Stimulated activated CD8-positive, alpha-beta memory T cell treated with anti-CD3 and anti-CD28 coated beads, Interleukin-12 subunit alpha, Interleukin-12 subunit beta, amount 100 ng/mL, for 4 hours (primary cell): ENCODE measurements at regions not wholly inside any gene's neighbourhood (a gene's known extent, or its start where the extent isn't known, plus 50 kb on each side); places are given as distances from the start of the nearest gene placed in this dataset.

Experiments used
- DNase-seq: peaks from one replicate; pipeline ENCODE4 v3.0.0-alpha.2; 2020; ENCODE audit warnings: low read depth

GRCh38 chr5:39800042-39800601 is 375.3 kb upstream of the DAB2 start:
- no peak for DNase-seq

DNA sequence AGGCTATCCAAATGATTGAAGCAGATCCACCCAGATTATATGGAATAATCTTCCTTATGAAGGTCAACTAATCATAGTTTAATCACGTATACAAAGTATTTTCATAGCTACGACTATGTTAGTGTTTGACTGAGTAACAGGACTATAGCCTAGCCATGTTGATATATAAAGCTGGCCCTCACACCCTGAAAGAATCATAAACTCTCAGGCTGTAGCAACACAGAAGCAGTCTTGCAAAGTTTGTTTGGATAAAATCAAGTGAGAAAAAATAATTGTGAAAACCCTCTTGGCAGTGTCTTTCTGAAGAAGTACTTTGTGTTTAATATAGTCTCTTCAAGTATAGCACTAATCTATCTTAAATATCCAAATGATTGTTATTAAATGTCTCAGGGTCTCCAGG is 374.5 kb upstream of the DAB2 start:
- no peak for DNase-seq

GRCh38 chr5:39794513-39795210 is 369.9 kb upstream of the DAB2 start:
- no peak for DNase-seq

GRCh38 chr5:39785410-39785809 is 360.6 kb upstream of the DAB2 start:
- no peak for DNase-seq

DNA sequence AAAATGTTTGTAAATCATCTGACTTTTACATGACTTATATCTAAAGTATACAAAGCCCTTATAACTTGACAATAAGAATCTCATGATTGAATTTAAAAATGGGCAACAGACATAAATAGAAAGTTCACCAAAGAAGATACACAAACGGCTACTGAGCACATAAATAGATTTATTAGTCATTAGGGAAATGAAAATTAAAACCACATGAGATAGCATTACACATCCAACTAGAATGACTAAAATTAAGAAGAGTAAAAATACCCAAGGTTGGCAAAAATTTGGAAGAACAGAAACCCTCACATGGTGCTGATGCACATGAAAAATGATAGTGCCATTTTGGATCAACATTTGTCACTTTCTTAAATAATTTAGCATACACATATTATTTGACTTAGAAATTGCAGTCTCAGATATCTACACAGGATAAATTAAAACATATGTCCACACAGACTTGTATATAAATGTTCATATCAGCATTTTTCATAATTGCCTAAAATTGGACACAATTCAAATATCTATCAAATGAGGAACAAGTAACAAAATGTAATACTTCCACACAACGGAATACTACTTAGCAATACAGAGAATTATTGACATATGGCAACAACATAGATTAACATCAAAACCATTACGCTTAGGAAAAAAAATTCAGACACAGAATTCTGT is 359.1 kb upstream of the DAB2 start:
- DNase-seq = no peak

- DNase-seq = no peak
Observed at GRCh38 chr5:39780347-39780746, 355.6 kb upstream of the DAB2 start.

- DNase-seq = no peak
Observed at GRCh38 chr5:39779831-39780230, 355.1 kb upstream of the DAB2 start.

DNA sequence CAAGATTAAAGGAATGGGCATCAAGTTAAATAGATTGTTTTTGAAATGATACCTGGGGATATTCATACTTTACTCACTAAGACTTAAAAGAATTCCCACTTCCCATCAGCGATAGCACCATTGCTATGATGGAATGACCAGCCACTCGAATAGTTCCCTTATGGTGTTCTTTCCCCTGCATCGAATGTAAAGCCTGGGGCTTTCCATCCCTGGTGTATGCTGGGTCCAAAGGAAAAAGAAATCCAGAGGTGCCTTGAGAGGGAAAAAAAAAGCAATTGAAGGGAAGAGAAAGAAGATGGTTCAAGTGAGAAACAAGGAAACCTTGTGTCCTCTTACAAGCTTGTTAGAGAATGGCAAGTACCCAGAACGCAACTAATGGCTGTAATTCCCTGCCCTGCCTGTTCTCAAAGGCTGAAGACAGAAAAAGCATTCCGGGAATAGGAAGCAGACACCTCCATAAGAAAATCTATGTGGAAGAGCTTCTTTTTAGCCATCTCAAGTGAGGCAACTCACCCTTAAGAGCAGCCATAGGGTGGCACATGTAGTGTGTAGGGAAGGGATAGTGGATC is 351.1 kb upstream of the DAB2 start:
- DNase-seq = no peak

DNA sequence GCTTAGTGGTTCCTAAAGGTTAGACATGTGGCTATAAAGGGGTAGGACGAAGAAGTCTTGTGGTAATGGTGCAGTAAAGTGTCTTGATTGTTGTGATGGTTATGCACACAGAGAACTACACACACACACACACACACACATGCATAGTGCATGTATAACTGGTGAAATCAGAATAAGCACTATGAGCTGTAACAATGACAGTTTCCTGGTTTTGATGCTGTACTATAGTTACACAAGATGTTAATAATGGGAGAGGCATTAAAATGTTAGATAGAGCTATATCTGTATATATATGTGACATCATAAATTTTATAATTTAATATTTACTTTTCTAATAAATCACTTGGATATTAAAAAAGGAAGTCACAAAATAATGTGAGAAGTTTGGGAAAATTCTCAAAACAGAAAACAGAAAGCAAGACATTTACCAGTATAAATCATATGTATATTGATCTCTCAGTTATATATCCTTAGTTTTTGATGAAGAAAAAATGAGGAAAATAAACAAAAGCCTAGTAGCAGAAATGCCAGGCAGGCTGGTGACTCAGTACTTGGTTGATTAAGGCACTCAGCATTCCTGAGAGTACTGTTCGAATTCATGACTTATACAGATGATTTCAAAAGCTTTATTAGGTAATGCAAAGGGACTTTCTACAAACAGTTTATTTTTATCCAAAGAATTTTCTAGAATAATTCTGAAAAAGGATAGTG is 350.5 kb upstream of the DAB2 start:
- DNase-seq = no peak

DNA sequence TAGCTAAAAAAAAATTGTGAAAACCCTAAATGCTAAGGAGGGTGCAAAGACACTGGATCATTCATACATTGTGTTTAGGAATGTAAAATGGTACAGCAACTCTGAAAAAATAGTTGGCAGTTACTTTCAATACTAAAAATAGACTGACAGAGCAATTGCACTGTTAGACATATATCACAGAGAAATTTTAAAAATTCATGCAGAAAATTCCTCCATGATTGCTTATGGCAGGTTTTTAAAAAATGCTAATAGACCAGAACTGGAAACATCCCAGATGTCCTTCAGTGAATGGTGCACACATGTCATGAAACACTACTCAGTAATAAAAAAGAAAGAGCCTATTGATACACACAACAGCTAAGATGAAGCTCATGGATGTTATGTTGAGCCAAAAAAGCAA is 349.8 kb upstream of the DAB2 start:
- no peak for DNase-seq

DNA sequence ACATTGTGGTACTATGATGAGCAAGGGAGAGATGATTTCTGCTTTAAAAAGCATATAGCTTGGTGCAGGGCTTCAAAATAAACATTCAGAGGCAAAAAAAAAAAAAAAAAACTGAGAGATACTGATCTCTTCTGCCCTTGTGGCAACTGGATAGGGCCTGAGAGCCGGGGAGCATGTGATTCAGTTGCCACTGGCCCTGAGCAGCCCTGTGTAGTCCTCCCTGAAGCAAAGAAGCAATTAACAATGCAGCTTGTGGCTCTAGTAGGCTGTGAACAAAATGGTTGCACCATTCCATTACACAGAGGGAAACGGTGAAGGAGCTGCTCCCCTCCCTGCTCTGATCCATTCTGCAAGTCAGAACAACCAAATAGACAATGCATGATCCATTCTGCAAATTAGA is 347.5 kb upstream of the DAB2 start:
- DNase-seq = no peak

DNA sequence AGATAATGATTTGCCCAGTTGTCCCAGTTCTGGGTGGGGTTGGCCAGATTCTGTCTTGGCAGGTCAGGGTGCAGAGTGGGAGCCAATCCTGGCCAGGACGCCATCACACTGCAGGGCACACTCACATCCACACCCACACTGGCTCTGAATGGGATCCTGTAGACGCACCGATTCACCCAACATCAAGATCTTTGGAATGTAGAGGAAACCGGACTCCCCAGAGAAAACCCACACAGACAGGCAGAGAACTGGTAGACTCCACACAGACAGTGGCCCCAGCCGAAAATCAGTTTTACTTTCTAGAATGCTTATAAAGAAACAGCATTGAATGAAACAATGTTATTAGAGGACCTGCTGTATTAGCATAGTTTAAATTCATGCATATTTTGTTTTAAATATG is 343.1 kb upstream of the DAB2 start:
- DNase-seq = no peak

- no peak for DNase-seq
Observed at GRCh38 chr5:39765366-39765765, 340.6 kb upstream of the DAB2 start.

- DNase-seq = no peak
Observed at GRCh38 chr5:39762761-39763160, 338.0 kb upstream of the DAB2 start.

GRCh38 chr5:39761199-39761950 is 336.6 kb upstream of the DAB2 start:
- no peak for DNase-seq

DNA sequence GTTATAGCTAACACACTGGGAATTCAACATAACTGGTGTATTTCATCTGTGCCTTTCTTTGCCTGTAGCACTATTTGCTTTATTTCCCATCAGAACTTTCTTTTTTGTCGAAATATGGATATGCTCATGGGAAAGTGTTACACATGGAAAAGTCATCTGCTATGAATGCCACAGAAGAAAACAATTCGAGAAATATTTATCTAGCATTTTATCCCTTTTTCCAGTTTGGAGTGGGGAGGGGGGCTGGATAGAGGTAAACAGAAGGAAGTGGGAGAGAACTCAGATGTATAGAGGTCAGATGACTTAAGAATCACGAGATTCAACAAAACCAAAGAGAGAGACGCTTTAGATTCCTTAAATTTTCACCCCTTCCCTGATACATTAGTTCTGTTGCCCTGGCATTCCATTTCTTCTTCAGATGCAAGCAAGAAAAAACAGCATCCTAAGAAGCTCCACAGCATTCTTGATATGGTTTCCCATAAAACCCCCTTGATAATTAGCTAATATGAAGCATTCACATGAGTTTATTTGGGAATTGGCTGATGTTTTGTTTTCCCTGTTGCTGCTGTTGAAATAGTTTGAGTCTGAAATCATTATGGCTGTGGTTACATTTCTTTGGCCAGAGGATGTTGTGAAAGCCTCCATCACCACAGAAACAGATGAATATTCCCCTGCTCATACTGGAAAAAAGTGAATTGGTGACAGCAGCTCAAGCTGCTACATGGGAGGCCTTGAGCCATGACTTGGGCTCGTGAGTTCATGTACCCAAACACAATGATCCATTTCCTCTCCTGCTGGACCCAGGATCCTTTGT is 335.8 kb upstream of the DAB2 start:
- DNase-seq = no peak

DNA sequence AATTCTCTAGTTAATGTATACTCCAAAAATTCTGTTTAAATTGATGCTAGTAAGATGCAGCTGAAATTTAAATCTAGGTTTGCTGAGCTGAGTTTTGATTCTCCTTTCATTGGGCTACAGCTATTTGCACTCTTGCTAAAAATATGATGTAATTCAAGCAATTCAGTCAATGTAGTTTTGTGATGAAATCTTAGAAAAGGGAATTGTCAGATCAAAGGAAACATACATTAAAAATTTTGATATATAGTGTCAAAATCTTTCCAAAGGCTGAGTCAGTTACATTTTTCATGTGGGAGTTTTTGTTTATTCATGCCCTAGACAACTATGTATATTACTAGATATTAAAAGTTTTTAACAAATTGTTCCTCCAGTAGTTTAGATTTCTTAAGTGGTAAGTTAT is 334.9 kb upstream of the DAB2 start:
- DNase-seq = no peak

GRCh38 chr5:39758426-39758825 is 333.6 kb upstream of the DAB2 start:
- no peak for DNase-seq

- no peak for DNase-seq
Observed at GRCh38 chr5:39757131-39757530, 332.4 kb upstream of the DAB2 start.

GRCh38 chr5:39755986-39756385 is 331.2 kb upstream of the DAB2 start:
- no peak for DNase-seq

DNA sequence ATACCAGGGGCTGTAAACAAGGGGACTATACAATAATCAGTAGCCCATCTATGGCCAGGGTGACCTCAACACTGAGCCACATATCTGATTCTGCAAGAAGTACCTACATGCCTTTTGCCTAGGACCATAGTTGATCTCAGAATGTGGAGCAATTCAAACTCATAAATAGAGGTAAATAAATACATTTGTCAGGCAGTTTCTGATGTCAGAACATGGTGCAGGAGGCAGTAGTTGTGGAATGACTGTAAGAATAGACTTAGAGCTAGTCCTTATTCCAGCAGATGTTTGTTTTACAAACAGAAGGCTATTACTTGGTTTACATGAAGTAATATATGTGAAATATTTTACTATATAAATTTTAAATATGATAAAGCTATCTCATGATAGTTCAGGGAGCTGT is 330.7 kb upstream of the DAB2 start:
- DNase-seq = no peak
